ENCODE measurements at regions not wholly inside any gene's neighbourhood (a gene's known extent, or its start where the extent isn't known, plus 50 kb on each side); places are given as distances from the start of the nearest gene placed in this dataset.

- no peak for TF ChIP-seq GATA2 (IDR thresholded peaks at IDR 0.05; ENCODE audit: low read depth, low read length)
- TF ChIP-seq GATA3 (IDR thresholded peaks at IDR 0.05; ENCODE audit: low read depth, low read length) = no peak
Measured at GRCh38 chr5:56594792-56595191, 220.6 kb upstream of the MAP3K1 start.

Measured in SH-SY5Y (cell line).